ENCODE measurements at regions not wholly inside any gene's neighbourhood (a gene's known extent, or its start where the extent isn't known, plus 50 kb on each side); places are given as distances from the start of the nearest gene placed in this dataset.

DNA sequence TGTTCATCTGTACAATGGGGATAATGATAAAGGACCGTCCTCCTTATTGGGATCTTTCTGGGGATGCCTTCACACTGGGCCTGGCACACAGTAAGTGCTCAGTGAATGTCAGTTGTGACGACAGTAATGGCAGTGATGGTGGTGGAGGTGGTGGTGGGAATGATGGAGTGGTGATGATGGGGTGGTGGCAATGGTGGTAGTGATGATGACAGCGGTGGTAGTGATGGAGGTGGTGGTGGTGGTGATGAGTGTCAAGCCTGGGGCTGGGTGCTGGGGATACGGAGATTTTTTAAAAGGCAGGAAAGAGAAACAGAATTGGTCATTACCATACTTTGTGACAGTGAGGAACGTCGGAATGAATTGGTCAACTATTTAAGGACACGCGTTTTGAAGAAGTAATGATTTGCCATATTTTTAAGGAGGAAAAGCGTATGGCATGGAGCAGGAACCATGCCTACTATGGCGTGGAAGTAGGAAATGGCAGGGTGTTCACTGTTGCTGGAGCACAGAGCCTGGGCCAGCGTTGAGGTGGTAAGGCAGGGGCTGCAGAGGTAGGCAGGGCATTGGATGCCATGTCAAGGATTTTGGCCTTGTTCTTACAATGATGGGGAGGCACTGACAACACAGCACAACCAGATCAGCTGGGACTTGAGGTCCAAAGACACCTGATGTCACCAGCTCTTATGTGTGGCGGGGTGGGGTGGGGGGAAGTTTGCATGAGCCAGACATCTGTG is 128.7 kb downstream of the ACTL8 start:
- no peaks in the 10 kb centered on the region for H3K36me3 ChIP-seq
- H3K27ac ChIP-seq = no peak overlapping the region
- TF ChIP-seq, protein P1, sequence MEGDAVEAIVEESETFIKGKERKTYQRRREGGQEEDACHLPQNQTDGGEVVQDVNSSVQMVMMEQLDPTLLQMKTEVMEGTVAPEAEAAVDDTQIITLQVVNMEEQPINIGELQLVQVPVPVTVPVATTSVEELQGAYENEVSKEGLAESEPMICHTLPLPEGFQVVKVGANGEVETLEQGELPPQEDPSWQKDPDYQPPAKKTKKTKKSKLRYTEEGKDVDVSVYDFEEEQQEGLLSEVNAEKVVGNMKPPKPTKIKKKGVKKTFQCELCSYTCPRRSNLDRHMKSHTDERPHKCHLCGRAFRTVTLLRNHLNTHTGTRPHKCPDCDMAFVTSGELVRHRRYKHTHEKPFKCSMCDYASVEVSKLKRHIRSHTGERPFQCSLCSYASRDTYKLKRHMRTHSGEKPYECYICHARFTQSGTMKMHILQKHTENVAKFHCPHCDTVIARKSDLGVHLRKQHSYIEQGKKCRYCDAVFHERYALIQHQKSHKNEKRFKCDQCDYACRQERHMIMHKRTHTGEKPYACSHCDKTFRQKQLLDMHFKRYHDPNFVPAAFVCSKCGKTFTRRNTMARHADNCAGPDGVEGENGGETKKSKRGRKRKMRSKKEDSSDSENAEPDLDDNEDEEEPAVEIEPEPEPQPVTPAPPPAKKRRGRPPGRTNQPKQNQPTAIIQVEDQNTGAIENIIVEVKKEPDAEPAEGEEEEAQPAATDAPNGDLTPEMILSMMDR (IDR thresholded peaks at IDR 0.05; ENCODE audit: low read depth, low read length) = no peak
- no peaks in the 10 kb centered on the region for H3K27me3 ChIP-seq (ENCODE audit: insufficient read depth, low read depth, severe bottlenecking)
- DNase-seq = no peak
- H3K9me3 ChIP-seq (ENCODE audit: severe bottlenecking) = no peaks in the 10 kb centered on the region
- no peak overlapping the region for H3K4me3 ChIP-seq (ENCODE audit: low read depth, low read length)

DNA sequence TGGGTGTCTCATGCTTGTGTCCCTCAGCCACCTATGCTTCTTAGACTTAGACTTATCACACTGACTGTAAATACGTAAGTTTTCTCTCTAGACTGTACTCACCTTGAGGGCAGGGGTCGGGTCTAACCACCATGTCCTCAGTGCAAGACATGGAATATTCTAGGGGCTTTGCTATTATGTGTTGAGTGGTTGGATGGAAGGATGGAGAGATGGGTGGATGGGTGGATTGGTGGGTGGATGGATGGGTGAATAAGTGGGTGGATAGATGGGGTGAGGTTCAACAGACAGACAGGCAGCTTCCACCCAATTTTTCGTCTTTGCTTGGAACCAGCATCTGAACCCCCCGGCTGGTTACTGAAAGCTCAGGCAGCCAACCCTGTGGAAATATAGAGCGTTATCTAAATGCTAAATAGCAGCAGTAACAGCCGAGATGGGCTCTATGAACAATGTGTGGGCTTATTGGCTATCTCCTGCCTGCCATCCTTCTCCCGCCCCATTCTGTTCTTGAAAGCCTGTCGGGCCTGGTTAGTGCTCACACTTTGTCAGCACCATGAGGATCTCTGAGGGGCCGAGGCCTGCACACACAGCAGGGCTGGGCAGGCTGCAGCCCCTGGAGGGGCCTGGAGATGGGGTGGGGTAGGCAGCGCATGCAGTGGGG is 130.7 kb downstream of the ACTL8 start:
- Histone ChIP-seq H3K4me3 (ENCODE audit: low read depth, low read length) (no peak overlapping the region), H3K9me3 (ENCODE audit: severe bottlenecking) (no peaks in the 10 kb centered on the region), H3K27ac (no peak overlapping the region), H3K27me3 (ENCODE audit: insufficient read depth, low read depth, severe bottlenecking) (no peaks in the 10 kb centered on the region), H3K36me3 (no peaks in the 10 kb centered on the region)
- TF ChIP-seq, protein P1 (IDR thresholded peaks at IDR 0.05; ENCODE audit: low read depth, low read length) = no peak
- DNase-seq = no peak

DNA sequence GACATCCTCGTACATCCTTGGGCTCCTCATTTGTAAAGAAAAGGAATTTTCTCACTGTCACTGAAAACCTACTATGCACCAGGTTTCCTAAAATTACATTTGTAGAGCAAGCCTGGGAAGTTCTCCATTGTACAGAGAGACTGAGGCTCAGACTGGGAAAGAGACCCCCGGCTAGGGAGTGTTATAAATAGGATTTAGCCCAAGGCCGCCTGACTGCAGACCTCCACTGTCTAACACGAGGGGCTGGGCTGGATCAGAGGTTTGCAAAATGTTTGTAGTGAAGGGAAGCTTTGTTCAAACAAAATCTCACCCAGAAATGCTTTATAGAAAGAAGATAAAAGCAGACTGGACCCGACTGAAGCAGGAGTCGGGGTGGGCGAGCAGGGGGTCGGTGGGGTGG is 131.3 kb downstream of the ACTL8 start:
- TF ChIP-seq, protein P1 (IDR thresholded peaks at IDR 0.05; ENCODE audit: low read depth, low read length) = no peak
- no peak for DNase-seq
- no peaks in the 10 kb centered on the region for H3K36me3 ChIP-seq
- H3K27ac ChIP-seq = no peak overlapping the region
- H3K4me3 ChIP-seq (ENCODE audit: low read depth, low read length) = no peak overlapping the region
- H3K27me3 ChIP-seq (ENCODE audit: insufficient read depth, low read depth, severe bottlenecking) = no peaks in the 10 kb centered on the region
- no peaks in the 10 kb centered on the region for H3K9me3 ChIP-seq (ENCODE audit: severe bottlenecking)

DNA sequence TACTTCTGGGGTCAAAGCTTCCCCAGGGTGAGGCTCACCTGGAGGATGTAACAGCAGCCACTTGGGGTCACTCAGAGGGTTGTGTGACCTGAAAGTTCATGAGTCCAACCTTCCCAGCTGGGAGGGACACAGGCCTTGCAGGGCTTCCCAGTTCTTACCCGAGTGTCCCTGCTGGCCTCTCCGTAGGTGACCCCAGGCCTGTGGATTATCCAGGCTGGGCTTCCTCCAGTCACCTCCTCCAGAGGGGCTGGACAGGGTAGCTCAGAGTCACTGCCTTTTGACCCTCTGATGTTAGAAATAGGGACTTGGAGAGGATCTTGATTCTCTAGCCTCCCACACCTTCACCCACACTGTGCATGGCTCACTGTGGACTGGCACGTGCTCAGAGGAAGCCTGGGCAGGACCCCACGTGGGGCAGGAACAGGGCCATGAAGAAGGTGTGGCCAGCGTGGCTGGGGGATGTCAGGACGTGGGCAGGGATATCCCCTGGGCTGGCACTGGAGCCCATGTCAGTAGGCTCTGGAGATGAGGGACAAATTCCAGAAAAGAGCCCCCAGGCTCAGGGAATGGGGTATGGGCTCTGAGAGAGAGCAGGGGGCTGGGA is 131.8 kb downstream of the ACTL8 start:
- DNase-seq = peak; percentile 19
- TF ChIP-seq, protein P1 (IDR thresholded peaks at IDR 0.05; ENCODE audit: low read depth, low read length) = no peak
- no peak overlapping the region for H3K4me3 ChIP-seq (ENCODE audit: low read depth, low read length)
- no peaks in the 10 kb centered on the region for H3K27me3 ChIP-seq (ENCODE audit: insufficient read depth, low read depth, severe bottlenecking)
- H3K36me3 ChIP-seq = no peaks in the 10 kb centered on the region
- no peaks in the 10 kb centered on the region for H3K9me3 ChIP-seq (ENCODE audit: severe bottlenecking)
- H3K27ac ChIP-seq = no peak overlapping the region

DNA sequence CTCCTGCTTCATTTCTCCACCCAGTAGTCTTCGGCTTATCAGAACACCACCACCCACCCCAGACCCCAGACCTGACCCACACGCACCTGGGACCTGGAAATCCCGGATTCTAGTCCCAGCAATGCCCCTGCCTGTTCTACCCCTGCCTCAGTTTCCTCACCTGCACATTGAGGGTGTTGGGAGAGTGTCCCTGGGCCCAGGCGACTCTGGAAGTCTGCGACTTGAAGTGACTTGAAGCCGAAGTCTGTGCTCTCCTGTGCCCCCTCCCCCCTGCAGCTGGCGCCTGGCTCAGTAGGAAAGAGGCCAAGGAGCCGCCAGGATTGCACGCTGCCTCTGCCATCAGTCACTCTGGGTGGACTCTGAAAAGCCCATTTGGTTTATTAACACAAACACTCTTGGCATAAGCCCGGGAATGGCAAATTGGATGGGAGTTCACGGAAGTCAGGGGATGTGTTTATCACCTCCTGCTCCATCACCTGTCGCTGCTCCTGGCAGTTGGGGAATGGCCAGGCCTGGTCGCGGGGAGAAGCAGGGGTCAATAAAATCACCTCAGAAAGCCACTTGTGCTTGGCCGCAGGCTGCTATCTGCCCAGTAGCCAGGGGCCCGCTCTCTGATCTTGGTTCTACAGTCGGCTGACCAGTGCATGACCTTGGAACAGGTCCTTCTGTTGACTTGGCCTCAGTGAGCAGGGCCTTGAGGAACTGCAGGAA is 132.7 kb downstream of the ACTL8 start:
- Histone ChIP-seq H3K4me3 (ENCODE audit: low read depth, low read length) (no peak overlapping the region), H3K27me3 (ENCODE audit: insufficient read depth, low read depth, severe bottlenecking) (no peaks in the 10 kb centered on the region), H3K9me3 (ENCODE audit: severe bottlenecking) (no peaks in the 10 kb centered on the region), H3K36me3 (no peaks in the 10 kb centered on the region), H3K27ac (no peak overlapping the region)
- no peak for DNase-seq
- TF ChIP-seq, protein P1 (IDR thresholded peaks at IDR 0.05; ENCODE audit: low read depth, low read length) = no peak
